ENCODE measurements at regions not wholly inside any gene's neighbourhood (a gene's known extent, or its start where the extent isn't known, plus 50 kb on each side); places are given as distances from the start of the nearest gene placed in this dataset.

- no peak for TF ChIP-seq POLR2AphosphoS5 (IDR thresholded peaks at IDR 0.05; ENCODE audit: low read depth, low read length)
- TF ChIP-seq SIN3A (IDR thresholded peaks at IDR 0.05; ENCODE audit: borderline replicate concordance, insufficient read depth, low read length): no peak
- no peak for TF ChIP-seq FOXP2 (optimal IDR thresholded peaks at IDR 0.05; ENCODE audit: borderline replicate concordance, extremely low read depth, extremely low read length, insufficient read depth)
- no peak for TF ChIP-seq REST (IDR thresholded peaks at IDR 0.05; ENCODE audit: insufficient read depth in 1 of 2, low read depth in 2 of 2, low read length in 2 of 2)
- TF ChIP-seq TAF1 (IDR thresholded peaks at IDR 0.05; ENCODE audit: borderline replicate concordance, insufficient read depth, low read length): no peak
Observed at GRCh38 chr6:14944593-14944992, 301.3 kb upstream of the JARID2 start.
